H1 (cell line): ENCODE measurements at regions not wholly inside any gene's neighbourhood (a gene's known extent, or its start where the extent isn't known, plus 50 kb on each side); places are given as distances from the start of the nearest gene placed in this dataset.

ENCODE experiments used
- ATF2 ChIP-seq: IDR thresholded peaks from 2 replicates; pipeline ENCODE4 v1.6.1; 2012; ENCODE audit warnings: low read length, inconsistent platforms
- BRCA1 ChIP-seq: IDR thresholded peaks from 2 replicates; pipeline ENCODE4 v1.6.1; 2012; ENCODE audit warnings: low read depth, low read length, improper control_type of control experiment
- CTCF ChIP-seq, 3 experiments: IDR thresholded peaks; 1 replicate in 2 of 3; 2 replicates in 1 of 3; pipeline versions ENCODE4 v1.5.1 to v1.6.1; 2011; ENCODE audit warnings: low read length in 3 of 3, mild to moderate bottlenecking in 3 of 3, inconsistent platforms in 2 of 3, low read depth in 1 of 3, moderate library complexity in 1 of 3; ENCODE audit not compliant: insufficient read depth in 1 of 3; ENCODE audit errors: control extremely low read depth in 1 of 3
- EP300 ChIP-seq, 2 experiments: IDR thresholded peaks; 1 replicate in 1 of 2; 2 replicates in 1 of 2; pipeline ENCODE4 v1.6.1; 2011 to 2012; ENCODE audit warnings: low read depth in 2 of 2, low read length in 2 of 2, mild to moderate bottlenecking in 2 of 2, borderline replicate concordance in 1 of 2, inconsistent platforms in 1 of 2, moderate library complexity in 1 of 2
- EZH2 ChIP-seq: fragments of 200-600 bp; sonication (generic); IDR thresholded peaks from 2 replicates; pipeline ENCODE4 v1.7.1; 2012; ENCODE audit warnings: low read depth, mild to moderate bottlenecking, moderate library complexity, low read length, inconsistent platforms; ENCODE audit not compliant: severe bottlenecking
- GABPA ChIP-seq: IDR thresholded peaks from 2 replicates; pipeline ENCODE4 v1.6.1; 2011; ENCODE audit warnings: mild to moderate bottlenecking, low read length, moderate library complexity, borderline replicate concordance; ENCODE audit not compliant: insufficient read depth
- MAX ChIP-seq: IDR thresholded peaks from 2 replicates; pipeline ENCODE4 v1.6.1; 2012; ENCODE audit warnings: inconsistent platforms
- POLR2A ChIP-seq, 2 experiments: IDR thresholded peaks; 1 replicate in 1 of 2; 2 replicates in 1 of 2; pipeline ENCODE4 v1.6.1; 2011; ENCODE audit warnings: low read depth in 2 of 2, low read length in 2 of 2, mild to moderate bottlenecking in 2 of 2; ENCODE audit errors: control extremely low read depth in 1 of 2
- POLR2AphosphoS5 ChIP-seq: IDR thresholded peaks from 2 replicates; pipeline ENCODE4 v1.6.1; 2011; ENCODE audit warnings: low read depth, low read length
- RAD21 ChIP-seq, 2 experiments: IDR thresholded peaks in 1 of 2; conservative IDR thresholded peaks in 1 of 2; 2 replicates each; pipeline ENCODE4 v1.6.1; 2011; ENCODE audit warnings: low read depth in 2 of 2, low read length in 2 of 2, improper control_type of control experiment in 1 of 2, inconsistent platforms in 1 of 2, mild to moderate bottlenecking in 1 of 2, moderate library complexity in 1 of 2
- RFX5 ChIP-seq: IDR thresholded peaks from 2 replicates; pipeline ENCODE4 v1.6.1; 2011; ENCODE audit warnings: low read depth, low read length, improper control_type of control experiment, borderline replicate concordance
- TAF1 ChIP-seq: IDR thresholded peaks from 2 replicates; pipeline ENCODE4 v1.6.1; 2011; ENCODE audit warnings: mild to moderate bottlenecking, low read depth, low read length
- USF2 ChIP-seq: IDR thresholded peaks from 2 replicates; pipeline ENCODE4 v1.6.1; 2011; ENCODE audit warnings: low read length, improper control_type of control experiment
- YY1 ChIP-seq: IDR thresholded peaks from 2 replicates; pipeline ENCODE4 v1.6.1; 2011; ENCODE audit warnings: low read depth, mild to moderate bottlenecking, low read length

GRCh38 chr4:177057186-177057585 is 252.5 kb upstream of the NEIL3 start:
- TF ChIP-seq TAF1 = no peak
- TF ChIP-seq GABPA = no peak
- no peak for TF ChIP-seq BRCA1
- no peak for TF ChIP-seq CTCF (IDR thresholded peaks at IDR 0.05; ENCODE audit: control extremely low read depth in 1 of 3, insufficient read depth in 1 of 3, low read depth in 1 of 3, low read length in 3 of 3)
- TF ChIP-seq POLR2A (IDR thresholded peaks at IDR 0.05; ENCODE audit: control extremely low read depth in 1 of 2, low read depth in 2 of 2, low read length in 2 of 2) = no peak
- no peak for TF ChIP-seq EZH2
- no peak for TF ChIP-seq RAD21 (IDR thresholded peaks at IDR 0.05 in 1 of 2, conservative IDR thresholded peaks at IDR 0.05 in 1 of 2; ENCODE audit: low read depth in 2 of 2, low read length in 2 of 2)
- no peak for TF ChIP-seq ATF2
- TF ChIP-seq USF2 = no peak
- no peak for TF ChIP-seq YY1
- TF ChIP-seq EP300 (IDR thresholded peaks at IDR 0.05; ENCODE audit: borderline replicate concordance in 1 of 2, low read depth in 2 of 2, low read length in 2 of 2) = no peak
- TF ChIP-seq POLR2AphosphoS5 = no peak
- no peak for TF ChIP-seq RFX5
- no peak for TF ChIP-seq MAX
